ENCODE measurements at regions not wholly inside any gene's neighbourhood (a gene's known extent, or its start where the extent isn't known, plus 50 kb on each side); places are given as distances from the start of the nearest gene placed in this dataset.

DNA sequence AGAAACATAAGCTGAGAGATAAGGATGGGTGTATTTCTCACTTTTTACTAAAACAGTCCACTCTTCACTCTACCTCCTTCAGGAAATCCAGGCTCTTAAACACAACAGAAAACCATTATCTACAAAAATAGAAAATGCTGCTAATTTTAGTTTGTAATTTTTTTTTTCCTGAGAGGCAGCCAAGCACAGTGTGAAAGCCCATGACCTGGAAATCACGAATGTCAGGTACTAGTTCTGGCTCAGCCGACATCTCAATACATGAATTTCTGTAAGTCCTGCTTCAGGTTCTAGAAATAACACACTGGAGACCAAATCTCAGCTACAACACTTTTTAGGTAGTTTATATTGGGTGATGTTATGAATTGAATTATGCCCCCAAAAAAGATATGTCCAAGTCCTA lies 308.9 kb downstream of the KCNA4 start:
- no peak for DNase-seq
- Histone ChIP-seq H3K4me1 (ENCODE audit: control insufficient read depth in 2 of 2, insufficient read depth in 2 of 2, low read length in 2 of 2) (no peaks in the 10 kb centered on the region), H3K9me3 (ENCODE audit: control extremely low read depth in 1 of 3, control insufficient read depth in 2 of 3, insufficient read depth in 1 of 3, low read length in 2 of 3) (peaks cover 0 to 9% (median 0%) of the 10 kb centered on the region in 3 donors), H3K4me3 (ENCODE audit: control extremely low read depth in 1 of 5, extremely low read depth in 1 of 5, insufficient read depth in 1 of 5, low read depth in 2 of 5, low read length in 4 of 5) (no peak overlapping the region), H3K27ac (ENCODE audit: low read length in 2 of 2) (no peak overlapping the region), H3K36me3 (replicated peaks in 1 of 2; ENCODE audit: control extremely low read depth in 1 of 2, control insufficient read depth in 1 of 2, extremely low read depth in 1 of 2, insufficient read depth in 2 of 2, low read length in 1 of 2) (no peaks in the 10 kb centered on the region), H3K4me2 (replicated peaks; ENCODE audit: low read depth, low read length, poor library complexity, severe bottlenecking) (no peak overlapping the region), H3K27me3 (replicated peaks in 1 of 4; ENCODE audit: control extremely low read depth in 1 of 4, control insufficient read depth in 3 of 4, insufficient read depth in 4 of 4, low read length in 3 of 4) (no peaks in the 10 kb centered on the region), H3K9ac (ENCODE audit: low read length) (no peak overlapping the region), H3K79me2 (ENCODE audit: control insufficient read depth, insufficient read depth, low read length) (no peaks in the 10 kb centered on the region), H4K20me1 (ENCODE audit: control insufficient read depth, insufficient read depth, low read length, poor library complexity, severe bottlenecking) (no peaks in the 10 kb centered on the region), H2AFZ (ENCODE audit: insufficient read depth, low read depth, low read length, poor library complexity, severe bottlenecking) (no peak overlapping the region)
- ChIA-PET CTCF (no interaction called here), POLR2A (no interaction called here)
- intact Hi-C loops (cut with micrococcal nuclease) = no loop called here
- TF ChIP-seq EZH2 (IDR thresholded peaks at IDR 0.05; ENCODE audit: borderline replicate concordance, insufficient read depth, low read depth, low read length, poor library complexity, severe bottlenecking) = no peak
- peaks cover 2% of the 10 kb centered on the region for H3K9me3 Mint-ChIP-seq (ENCODE audit: insufficient read depth)
- whole genome bisulfite sequencing (ENCODE audit: insufficient coverage) = 0% methylated on average over 1 of the region's 2 CpGs
- no peaks in the 10 kb centered on the region for H3K27me3 Mint-ChIP-seq
- no peak overlapping the region for H3K27ac Mint-ChIP-seq
- H3K4me3 Mint-ChIP-seq = no peak overlapping the region
- no peak for ATAC-seq (ENCODE audit: low read depth)
- H3K4me1 Mint-ChIP-seq = no peaks in the 10 kb centered on the region

GRCh38 chr11:29685361-29685760 lies 331.5 kb downstream of the KCNA4 start:
- Histone ChIP-seq H3K27ac (ENCODE audit: low read length in 2 of 2) (no peak overlapping the region), H3K4me1 (ENCODE audit: control insufficient read depth in 2 of 2, insufficient read depth in 2 of 2, low read length in 2 of 2) (no peaks in the 10 kb centered on the region), H3K79me2 (ENCODE audit: control insufficient read depth, insufficient read depth, low read length) (no peaks in the 10 kb centered on the region), H3K9ac (ENCODE audit: low read length) (no peak overlapping the region), H3K36me3 (replicated peaks in 1 of 2; ENCODE audit: control extremely low read depth in 1 of 2, control insufficient read depth in 1 of 2, extremely low read depth in 1 of 2, insufficient read depth in 2 of 2, low read length in 1 of 2) (no peaks in the 10 kb centered on the region), H3K4me3 (ENCODE audit: control extremely low read depth in 1 of 5, extremely low read depth in 1 of 5, insufficient read depth in 1 of 5, low read depth in 2 of 5, low read length in 4 of 5) (no peak overlapping the region), H3K9me3 (ENCODE audit: control extremely low read depth in 1 of 3, control insufficient read depth in 2 of 3, insufficient read depth in 1 of 3, low read length in 2 of 3) (no peaks in the 10 kb centered on the region), H3K27me3 (replicated peaks in 1 of 4; ENCODE audit: control extremely low read depth in 1 of 4, control insufficient read depth in 3 of 4, insufficient read depth in 4 of 4, low read length in 3 of 4) (no peaks in the 10 kb centered on the region), H2AFZ (ENCODE audit: insufficient read depth, low read depth, low read length, poor library complexity, severe bottlenecking) (no peak overlapping the region), H3K4me2 (replicated peaks; ENCODE audit: low read depth, low read length, poor library complexity, severe bottlenecking) (no peak overlapping the region), H4K20me1 (ENCODE audit: control insufficient read depth, insufficient read depth, low read length, poor library complexity, severe bottlenecking) (no peaks in the 10 kb centered on the region)
- Mint-ChIP-seq H3K9me3 (ENCODE audit: insufficient read depth) (no peaks in the 10 kb centered on the region), H3K4me1 (no peaks in the 10 kb centered on the region), H3K27me3 (no peaks in the 10 kb centered on the region), H3K27ac (no peak overlapping the region), H3K4me3 (no peak overlapping the region)
- WGBS (ENCODE audit: insufficient coverage) = no CpG with 5 or more reads among the region's 1 CpG
- POLR2A ChIA-PET = no interaction called here
- CTCF ChIA-PET = no interaction called here
- DNase-seq (no peak), ATAC-seq (ENCODE audit: low read depth) (no peak)
- TF ChIP-seq EZH2 (IDR thresholded peaks at IDR 0.05; ENCODE audit: borderline replicate concordance, insufficient read depth, low read depth, low read length, poor library complexity, severe bottlenecking) = no peak
- intact Hi-C loops (cut with micrococcal nuclease) = no loop called here

All from B cell (primary cell).